Stimulated activated CD4-positive, alpha-beta T cell treated with anti-CD3 and anti-CD28 coated beads, Interleukin-1b, Interleukin-23, amount 100 ng/mL, for 1 hour (primary cell): ENCODE measurements at regions not wholly inside any gene's neighbourhood (a gene's known extent, or its start where the extent isn't known, plus 50 kb on each side); places are given as distances from the start of the nearest gene placed in this dataset.
"Not testable (repeated sequence)": the region's sequence is repeated elsewhere in the genome, so short reads cannot be mapped to it uniquely, and the experiment has no call there.

Experiments
- DNase-seq, 2 donors: peaks; one replicate each; pipeline ENCODE4 v3.0.0-alpha.2; 2020; ENCODE audit warnings: low read depth in 2 of 2

GRCh38 chr13:50130123-50130946 is 115.1 kb downstream of the KCNRG start:
- DNase-seq: no peak

- no peak for DNase-seq
Measured at GRCh38 chr13:50131920-50132903, 117.0 kb downstream of the KCNRG start.

- DNase-seq: no peak
Measured at GRCh38 chr13:50132904-50133357, 117.7 kb downstream of the KCNRG start.

GRCh38 chr13:50133358-50133953 is 118.2 kb downstream of the KCNRG start:
- DNase-seq: no peak

GRCh38 chr13:50136226-50136625 is 121.0 kb downstream of the KCNRG start:
- DNase-seq: no peak

GRCh38 chr13:50136678-50137077 is 121.4 kb downstream of the KCNRG start:
- DNase-seq: no peak

GRCh38 chr13:50139435-50139934 is 124.2 kb downstream of the KCNRG start:
- not testable (repeated sequence) for DNase-seq

GRCh38 chr13:50140153-50140552 is 124.9 kb downstream of the KCNRG start:
- no peak for DNase-seq

- DNase-seq: no peak
Measured at GRCh38 chr13:50140581-50141374, 125.5 kb downstream of the KCNRG start.

GRCh38 chr13:50141375-50141975 is 126.2 kb downstream of the KCNRG start:
- no peak for DNase-seq

GRCh38 chr13:50144246-50145160 is 129.3 kb downstream of the KCNRG start:
- DNase-seq: no peak

GRCh38 chr13:50149214-50149613 is 134.0 kb downstream of the KCNRG start:
- DNase-seq: no peak

GRCh38 chr13:50149932-50150331 is 134.7 kb downstream of the KCNRG start:
- DNase-seq: no peak

- no peak for DNase-seq
Measured at GRCh38 chr13:50152224-50152623, 137.0 kb downstream of the KCNRG start.

- no peak for DNase-seq
Measured at GRCh38 chr13:50152655-50153309, 137.5 kb downstream of the KCNRG start.

- DNase-seq: no peak
Measured at GRCh38 chr13:50153401-50153800, 138.2 kb downstream of the KCNRG start.

GRCh38 chr13:50153876-50154275 is 138.6 kb downstream of the KCNRG start:
- DNase-seq: no peak

GRCh38 chr13:50154697-50155096 is 139.5 kb downstream of the KCNRG start:
- no peak for DNase-seq

- no peak for DNase-seq
Measured at GRCh38 chr13:50156140-50156539, 140.9 kb downstream of the KCNRG start.
